NCI-H2171 (cell line): ENCODE measurements at regions not wholly inside any gene's neighbourhood (a gene's known extent, or its start where the extent isn't known, plus 50 kb on each side); places are given as distances from the start of the nearest gene placed in this dataset.

Experiments
- DNase-seq: peaks from one replicate; lab custom pipeline; 2025; lab: John Stamatoyannopoulos, UW

- no peak for DNase-seq
These were observed 92.3 kb upstream of the LRIG1 start for GRCh38 chr3:66592927-66593625.

- no peak for DNase-seq
These were observed 93.2 kb upstream of the LRIG1 start for GRCh38 chr3:66593978-66594377.

- DNase-seq, result no peak
These were observed 96.6 kb upstream of the LRIG1 start for GRCh38 chr3:66597308-66597863.

GRCh38 chr3:66598168-66598567 lies 97.3 kb upstream of the LRIG1 start:
- no peak for DNase-seq

GRCh38 chr3:66602237-66602636 lies 101.4 kb upstream of the LRIG1 start:
- no peak for DNase-seq

GRCh38 chr3:66602691-66603090 lies 101.9 kb upstream of the LRIG1 start:
- DNase-seq, result no peak

- DNase-seq, result no peak
These were observed 102.4 kb upstream of the LRIG1 start for GRCh38 chr3:66603151-66603611.

- no peak for DNase-seq
These were observed 103.7 kb upstream of the LRIG1 start for GRCh38 chr3:66604481-66604880.

GRCh38 chr3:66606126-66606525 lies 105.3 kb upstream of the LRIG1 start:
- DNase-seq, result no peak

GRCh38 chr3:66606868-66607267 lies 106.0 kb upstream of the LRIG1 start:
- DNase-seq, result no peak

GRCh38 chr3:66609660-66610561 lies 109.1 kb upstream of the LRIG1 start:
- peak; percentile 63 for DNase-seq

- DNase-seq, result no peak
These were observed 109.7 kb upstream of the LRIG1 start for GRCh38 chr3:66610562-66610909.

- peak; percentile 38 for DNase-seq
These were observed 115.0 kb upstream of the LRIG1 start for GRCh38 chr3:66615643-66616301.

GRCh38 chr3:66617351-66617750 lies 116.5 kb upstream of the LRIG1 start:
- DNase-seq, result no peak

GRCh38 chr3:66618066-66618465 lies 117.2 kb upstream of the LRIG1 start:
- DNase-seq, result no peak

- no peak for DNase-seq
These were observed 119.5 kb upstream of the LRIG1 start for GRCh38 chr3:66620296-66620695.

- DNase-seq, result no peak
These were observed 122.1 kb upstream of the LRIG1 start for GRCh38 chr3:66622756-66623457.

GRCh38 chr3:66625505-66626216 lies 124.8 kb upstream of the LRIG1 start:
- no peak for DNase-seq

GRCh38 chr3:66629150-66629981 lies 128.5 kb upstream of the LRIG1 start:
- no peak for DNase-seq

- no peak for DNase-seq
These were observed 129.2 kb upstream of the LRIG1 start for GRCh38 chr3:66629982-66630368.
